Aorta (tissue), 5 donors: ENCODE measurements at regions not wholly inside any gene's neighbourhood (a gene's known extent, or its start where the extent isn't known, plus 50 kb on each side); places are given as distances from the start of the nearest gene placed in this dataset.

ENCODE experiments used
- ATAC-seq: fragments of 200-7000 bp; cut with Tn5 transposase; one replicate; pipeline ENCODE4 v1.9.1; 2022; ENCODE audit warnings: moderate library complexity; ENCODE audit not compliant: low FRiP score
- DNase-seq, 2 donors: peaks; one replicate each; pipeline ENCODE4 v3.0.0-alpha.2; 2020
- H3K27ac ChIP-seq, 2 donors: one replicate each; pipeline ENCODE4 v1.5.1; 2013; ENCODE audit warnings: low read length in 2 of 2, mild to moderate bottlenecking in 2 of 2, moderate library complexity in 2 of 2, control low read depth in 1 of 2, inconsistent platforms in 1 of 2, low read depth in 1 of 2
- H3K27me3 ChIP-seq, 2 donors: one replicate each; pipeline ENCODE4 v1.6.1; 2013; ENCODE audit warnings: control low read depth in 1 of 2, low read length in 1 of 2, mild to moderate bottlenecking in 1 of 2, moderate library complexity in 1 of 2; ENCODE audit not compliant: insufficient read depth in 2 of 2, control insufficient read depth in 1 of 2
- H3K36me3 ChIP-seq, 2 donors: one replicate each; pipeline ENCODE4 v1.6.1; 2013; ENCODE audit warnings: control low read depth in 1 of 2, low read length in 1 of 2, mild to moderate bottlenecking in 1 of 2; ENCODE audit not compliant: insufficient read depth in 2 of 2, control insufficient read depth in 1 of 2
- H3K4me1 ChIP-seq, 2 donors: one replicate each; pipeline ENCODE4 v1.6.1; 2013; ENCODE audit warnings: low read length in 2 of 2, control low read depth in 1 of 2, mild to moderate bottlenecking in 1 of 2, moderate library complexity in 1 of 2; ENCODE audit not compliant: insufficient read depth in 2 of 2, control insufficient read depth in 1 of 2
- H3K4me3 ChIP-seq, 2 donors: one replicate each; pipeline ENCODE4 v1.5.1; 2013; ENCODE audit warnings: low read length in 2 of 2, control low read depth in 1 of 2, mild to moderate bottlenecking in 1 of 2
- H3K9me3 ChIP-seq: one replicate; pipeline ENCODE4 v1.6.1; 2013; ENCODE audit warnings: mild to moderate bottlenecking, low read length; ENCODE audit not compliant: control insufficient read depth
- WGBS, 2 donors: extraction: QIAGEN DNeasy Blood & Tissue Kit; methylation state at CpG; one replicate each; pipeline ENCODE4 v1.1.7; 2013; 5-methylcytosine and 5-hydroxymethylcytosine counted together
- intact Hi-C, 2 donors: fragments of 100-400 bp; cut with DNase I; formaldehyde crosslinking; loops; one replicate each; pipeline versions ENCODE4 v1.14.2 to v1.15.0; 2022
- donor health status: healthy with polysubstance abuse.
- donor health status: Bipolar disorder and iron deficiency.
- donor health status: DM: no; HTN: no; CAD: no.
- donor health status: DM: no; HTN: no; CAD: no.
- donor health status: DM: yes; HTN: yes; CAD: no.

DNA sequence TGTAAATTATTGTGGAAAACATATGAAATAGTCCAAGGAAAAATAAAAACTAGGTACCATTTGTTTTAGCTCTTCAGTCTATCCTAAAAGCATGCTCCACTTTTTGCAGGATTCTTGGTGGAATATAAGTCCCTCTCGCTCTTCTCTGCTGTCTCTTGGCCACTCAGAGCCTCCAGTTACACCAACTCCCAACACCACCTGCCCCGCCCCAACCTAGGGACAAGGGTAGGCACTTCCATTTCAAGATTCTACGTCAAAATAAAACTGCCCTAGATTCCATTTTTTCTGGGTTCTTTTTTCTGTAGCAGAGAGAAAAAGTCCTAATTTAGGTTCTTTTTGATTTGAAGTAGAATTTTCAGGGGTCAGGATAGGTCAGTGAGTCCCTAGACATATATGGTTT is 1036.2 kb upstream of the POU3F3 start:
- ATAC-seq (no peak), DNase-seq (no peak)
- Histone ChIP-seq H3K27me3 (no peaks in the 10 kb centered on the region), H3K4me3 (no peak overlapping the region), H3K36me3 (no peaks in the 10 kb centered on the region), H3K27ac (no peak overlapping the region), H3K9me3 (no peaks in the 10 kb centered on the region), H3K4me1 (no peaks in the 10 kb centered on the region)
- intact Hi-C loops = no loop called here
- WGBS, 2 donors = 77 to 85% methylated on average over 3 of the region's 3 CpGs

DNA sequence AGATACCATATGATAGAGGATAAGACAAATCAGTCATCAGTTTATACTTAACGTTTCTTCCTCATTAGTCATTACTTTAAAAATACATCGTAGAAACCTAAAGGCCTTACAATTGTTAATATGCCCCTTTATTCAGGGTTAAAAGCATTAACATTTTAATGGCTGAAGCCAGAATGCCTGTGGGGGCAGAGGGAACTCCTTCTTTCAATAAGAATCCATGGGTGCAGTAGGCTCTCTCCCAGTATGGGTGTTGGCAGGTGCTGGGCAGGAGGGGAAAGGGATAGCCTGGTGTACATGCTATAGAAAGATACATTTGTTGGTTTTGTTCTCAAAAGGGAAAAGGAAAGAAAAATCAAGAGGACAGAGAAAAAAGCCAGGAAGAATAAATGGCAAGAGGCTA is 1035.7 kb upstream of the POU3F3 start:
- DNase-seq (no peak), ATAC-seq (no peak)
- intact Hi-C loops = no loop called here
- no peaks in the 10 kb centered on the region for H3K27me3 ChIP-seq
- no peak overlapping the region for H3K4me3 ChIP-seq
- H3K4me1 ChIP-seq = no peaks in the 10 kb centered on the region
- no peak overlapping the region for H3K27ac ChIP-seq
- no peaks in the 10 kb centered on the region for H3K9me3 ChIP-seq
- no peaks in the 10 kb centered on the region for H3K36me3 ChIP-seq
- WGBS, 2 donors = 15 to 26% methylated on average over 2 of the region's 2 CpGs

DNA sequence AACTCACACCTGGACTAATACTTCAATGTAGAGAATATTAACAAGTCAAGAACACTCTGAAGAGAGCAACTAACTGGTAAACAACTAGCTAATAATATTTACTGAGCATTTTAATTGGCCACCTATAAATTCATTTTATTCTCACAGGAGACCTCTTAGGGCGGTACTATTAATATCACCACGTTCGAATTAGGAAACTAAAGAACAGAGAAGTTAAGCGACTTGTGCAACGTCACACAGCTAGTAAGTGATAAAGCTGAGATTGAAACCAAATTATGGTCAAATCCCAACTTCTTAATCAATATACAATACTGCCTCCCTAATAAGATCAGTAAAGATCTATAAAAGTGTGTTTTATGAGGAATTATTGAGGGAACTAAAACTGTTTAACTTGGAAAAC is 1034.3 kb upstream of the POU3F3 start:
- 90 to 91% methylated on average over 5 of the region's 5 CpGs for WGBS, 2 donors
- H3K9me3 ChIP-seq = no peaks in the 10 kb centered on the region
- H3K4me1 ChIP-seq = no peaks in the 10 kb centered on the region
- H3K36me3 ChIP-seq = no peaks in the 10 kb centered on the region
- ATAC-seq (no peak), DNase-seq (no peak)
- no peaks in the 10 kb centered on the region for H3K27me3 ChIP-seq
- H3K27ac ChIP-seq = no peak overlapping the region
- intact Hi-C loops = no loop called here
- H3K4me3 ChIP-seq = no peak overlapping the region

- ATAC-seq (no peak), DNase-seq (no peak)
- Histone ChIP-seq H3K27ac (no peak overlapping the region), H3K4me1 (no peaks in the 10 kb centered on the region), H3K27me3 (no peaks in the 10 kb centered on the region), H3K9me3 (no peaks in the 10 kb centered on the region), H3K36me3 (no peaks in the 10 kb centered on the region), H3K4me3 (no peak overlapping the region)
- WGBS, 2 donors = 70 to 73% methylated on average over 1 of the region's 1 CpG
- intact Hi-C loops = no loop called here
These were observed 1030.1 kb upstream of the POU3F3 start for GRCh38 chr2:103823847-103824246.

DNA sequence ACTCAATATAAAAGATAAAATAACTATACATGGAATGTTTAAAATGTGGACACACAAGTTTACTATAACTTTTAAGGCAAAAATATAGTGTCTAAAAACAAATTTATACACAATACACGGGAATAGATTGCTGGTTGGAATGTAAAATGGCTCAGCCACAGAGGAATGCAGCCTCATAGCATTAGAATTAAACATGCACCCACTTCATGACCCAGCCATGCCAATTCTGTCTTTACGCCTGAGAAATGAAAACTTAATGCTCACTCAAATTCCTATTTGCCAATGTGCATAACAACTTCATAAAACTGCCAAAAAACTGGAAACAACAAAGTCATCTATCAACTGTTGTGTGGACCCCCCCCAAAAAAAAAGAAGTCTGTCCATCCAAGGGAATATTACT is 1006.6 kb upstream of the POU3F3 start:
- 9 to 25% methylated on average over 2 of the region's 2 CpGs for WGBS, 2 donors
- Histone ChIP-seq H3K4me1 (no peaks in the 10 kb centered on the region), H3K4me3 (no peak overlapping the region), H3K27me3 (no peaks in the 10 kb centered on the region), H3K9me3 (no peaks in the 10 kb centered on the region), H3K27ac (no peak overlapping the region), H3K36me3 (no peaks in the 10 kb centered on the region)
- DNase-seq (no peak), ATAC-seq (no peak)
- intact Hi-C loops = no loop called here

DNA sequence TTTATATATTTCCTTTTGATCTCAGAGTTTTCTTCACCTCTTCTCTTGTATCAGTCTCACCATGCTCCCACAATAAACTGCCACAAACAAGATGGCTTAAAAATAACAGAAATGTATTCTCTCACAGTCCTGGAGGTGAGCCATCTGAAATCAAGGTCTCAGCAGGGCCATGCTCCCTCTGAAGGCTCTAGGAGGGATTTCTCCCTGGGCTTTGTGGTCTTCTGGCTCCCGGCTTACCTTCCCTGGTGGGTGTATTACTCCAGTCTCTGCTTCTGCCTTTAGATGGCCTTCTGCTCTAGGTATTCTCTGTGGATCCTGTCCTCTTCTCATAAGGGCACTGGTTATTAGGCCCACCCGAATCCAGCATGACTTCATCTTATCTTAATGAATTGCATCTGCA is 994.7 kb upstream of the POU3F3 start:
- Histone ChIP-seq H3K36me3 (no peaks in the 10 kb centered on the region), H3K27me3 (peaks cover 0 to 1% of the 10 kb centered on the region in 2 donors), H3K9me3 (no peaks in the 10 kb centered on the region), H3K4me1 (no peaks in the 10 kb centered on the region), H3K27ac (no peak overlapping the region), H3K4me3 (no peak overlapping the region)
- no peak for ATAC-seq
- intact Hi-C loops = no loop called here
- DNase-seq = no peak
- 66 to 73% methylated on average over 2 of the region's 2 CpGs for WGBS, 2 donors

- H3K4me1 ChIP-seq = no peaks in the 10 kb centered on the region
- H3K27me3 ChIP-seq = peaks cover 0 to 1% of the 10 kb centered on the region in 2 donors
- no peak overlapping the region for H3K4me3 ChIP-seq
- WGBS, 2 donors = 84 to 86% methylated on average over 2 of the region's 2 CpGs
- DNase-seq (no peak), ATAC-seq (no peak)
- H3K27ac ChIP-seq = no peak overlapping the region
- intact Hi-C loops = no loop called here
- H3K9me3 ChIP-seq = no peaks in the 10 kb centered on the region
- no peaks in the 10 kb centered on the region for H3K36me3 ChIP-seq
These were observed 993.9 kb upstream of the POU3F3 start for GRCh38 chr2:103860016-103860415.

- 50 to 59% methylated on average over 2 of the region's 2 CpGs for WGBS, 2 donors
- no peaks in the 10 kb centered on the region for H3K27me3 ChIP-seq
- intact Hi-C loops = no loop called here
- ATAC-seq (no peak), DNase-seq (no peak)
- no peaks in the 10 kb centered on the region for H3K36me3 ChIP-seq
- H3K9me3 ChIP-seq = peaks cover 1% of the 10 kb centered on the region
- no peaks in the 10 kb centered on the region for H3K4me1 ChIP-seq
- H3K27ac ChIP-seq = no peak overlapping the region
- H3K4me3 ChIP-seq = no peak overlapping the region
These were observed 985.5 kb upstream of the POU3F3 start for GRCh38 chr2:103868396-103868795.

GRCh38 chr2:103873716-103874351 is 980.1 kb upstream of the POU3F3 start:
- intact Hi-C loops = no loop called here
- Histone ChIP-seq H3K27me3 (no peaks in the 10 kb centered on the region), H3K27ac (no peak overlapping the region), H3K36me3 (no peaks in the 10 kb centered on the region), H3K4me1 (no peaks in the 10 kb centered on the region), H3K9me3 (peaks cover 1% of the 10 kb centered on the region), H3K4me3 (no peak overlapping the region)
- 62 to 69% methylated on average over 10 of the region's 10 CpGs for WGBS, 2 donors
- DNase-seq (no peak), ATAC-seq (no peak)
